SK-N-SH (cell line): ENCODE measurements at regions not wholly inside any gene's neighbourhood (a gene's known extent, or its start where the extent isn't known, plus 50 kb on each side); places are given as distances from the start of the nearest gene placed in this dataset.

Source experiments
- CTCF ChIA-PET: fragments of 300-600, 350-600 bp; formaldehyde crosslinking; extraction: SDS; loops from one replicate; lab custom pipeline; 2021; lab: Yijun Ruan, JAX
- POLR2A ChIA-PET: fragments of 350-600 bp; sonication (Branson Sonifier 250); formaldehyde crosslinking; extraction: SDS; loops from one replicate; lab custom pipeline; 2020; ENCODE audit warnings: antibody characterized with exemption, inconsistent platforms; lab: Yijun Ruan, JAX
- DNase-seq: peaks from one replicate; pipeline ENCODE4 v3.0.0; 2012
- H2AFZ ChIP-seq: fragments of 200-600 bp; sonication (generic); 2 replicates; pipeline ENCODE4 v1.8.1; 2016; ENCODE audit warnings: antibody characterized with exemption, mild to moderate bottlenecking, low read depth
- H3F3A ChIP-seq: fragments of 200-600 bp; sonication (generic); replicated peaks from 2 replicates; pipeline ENCODE3; 2016; ENCODE audit warnings: antibody characterized with exemption, mild to moderate bottlenecking; ENCODE audit not compliant: insufficient read depth
- H3K27ac ChIP-seq, 2 experiments: fragments of 200-500 bp in 1 of 2; fragments of 200-600 bp in 1 of 2; sonication (Bioruptor generic) in 1 of 2; sonication (generic), shearing (Covaris generic) in 1 of 2; 2 replicates each; pipeline versions ENCODE4 v1.5.1 to v1.6.1; 2014 to 2016; ENCODE audit warnings: low read depth in 2 of 2, inconsistent platforms in 1 of 2, low read length in 1 of 2, mild to moderate bottlenecking in 1 of 2, mixed read lengths in 1 of 2
- H3K27me3 ChIP-seq: fragments of 200-600 bp; sonication (generic), shearing (Covaris generic); 2 replicates; pipeline ENCODE4 v1.6.1; 2016; ENCODE audit warnings: mixed run types; ENCODE audit not compliant: insufficient read depth
- H3K36me3 ChIP-seq, 2 experiments: fragments of 200-500 bp in 1 of 2; fragments of 200-600 bp in 1 of 2; sonication (Bioruptor generic) in 1 of 2; sonication (generic) in 1 of 2; replicated peaks in 1 of 2; 2 replicates each; pipeline versions ENCODE3 to v1.5.1; 2014 to 2016; ENCODE audit warnings: low read length in 1 of 2, mild to moderate bottlenecking in 1 of 2; ENCODE audit not compliant: insufficient read depth in 2 of 2, control insufficient read depth in 1 of 2
- H3K4me1 ChIP-seq, 2 experiments: fragments of 200-500 bp in 1 of 2; fragments of 200-600 bp in 1 of 2; sonication (Bioruptor generic) in 1 of 2; sonication (generic), shearing (Covaris generic) in 1 of 2; 2 replicates each; pipeline versions ENCODE4 v1.5.1 to v1.6.1; 2014 to 2016; ENCODE audit warnings: low read depth in 1 of 2, low read length in 1 of 2, mixed run types in 1 of 2; ENCODE audit not compliant: insufficient read depth in 2 of 2, control insufficient read depth in 1 of 2
- H3K4me2 ChIP-seq: fragments of 200-600 bp; sonication (generic), shearing (Covaris generic); 2 replicates; pipeline ENCODE4 v1.6.1; 2017; ENCODE audit warnings: mixed run types
- H3K4me3 ChIP-seq, 2 experiments: fragments of 200-500 bp in 1 of 2; fragments of 200-600 bp in 1 of 2; sonication (Bioruptor generic) in 1 of 2; sonication (generic), shearing (Covaris generic) in 1 of 2; 2 replicates each; pipeline versions ENCODE4 v1.5.1 to v1.8.1; 2014 to 2016; ENCODE audit warnings: low read depth in 2 of 2, inconsistent platforms in 1 of 2, low read length in 1 of 2, mild to moderate bottlenecking in 1 of 2, mixed read lengths in 1 of 2, moderate library complexity in 1 of 2
- H3K79me2 ChIP-seq: fragments of 200-600 bp; sonication (generic); 2 replicates; pipeline ENCODE4 v1.8.1; 2017; ENCODE audit warnings: mild to moderate bottlenecking; ENCODE audit not compliant: insufficient read depth
- H3K9ac ChIP-seq: fragments of 200-600 bp; sonication (generic); 2 replicates; pipeline ENCODE4 v1.6.1; 2017; ENCODE audit warnings: mixed run types
- H3K9me2 ChIP-seq: fragments of 200-600 bp; sonication (generic); 2 replicates; pipeline ENCODE4 v1.6.1; 2017; ENCODE audit warnings: mixed run types
- H3K9me3 ChIP-seq: fragments of 200-600 bp; sonication (generic); 2 replicates; pipeline ENCODE4 v1.6.1; 2017; ENCODE audit warnings: mixed run types, mild to moderate bottlenecking, moderate library complexity
- H4K20me1 ChIP-seq: fragments of 200-600 bp; sonication (generic); 2 replicates; pipeline ENCODE4 v1.6.1; 2017; ENCODE audit warnings: mild to moderate bottlenecking, mixed run types; ENCODE audit not compliant: insufficient read depth
- CHD2 ChIP-seq: fragments of 150-350 bp; IDR thresholded peaks from 2 replicates; pipeline ENCODE4 v1.6.1; 2018; ENCODE audit warnings: low read length; ENCODE audit not compliant: partially characterized antibody
- ELF1 ChIP-seq: IDR thresholded peaks from 2 replicates; pipeline ENCODE4 v1.4.0; 2012
- EP300 ChIP-seq, 2 experiments: IDR thresholded peaks; 2 replicates each; pipeline versions ENCODE4 v1.4.0 to v1.6.1; 2012; ENCODE audit warnings: borderline replicate concordance in 1 of 2, low read depth in 1 of 2, low read length in 1 of 2
- FOXM1 ChIP-seq: IDR thresholded peaks from 2 replicates; pipeline ENCODE4 v1.4.0; 2012; ENCODE audit warnings: low read depth, mild to moderate bottlenecking
- GATA2 ChIP-seq: sonication (generic); formaldehyde crosslinking; IDR thresholded peaks from 2 replicates; pipeline ENCODE4 v1.5.0; 2020; ENCODE audit warnings: mild to moderate bottlenecking, missing genetic modification reagents
- IRF3 ChIP-seq: fragments of 150-350 bp; IDR thresholded peaks from 2 replicates; pipeline ENCODE4 v1.6.1; 2016; ENCODE audit warnings: mild to moderate bottlenecking, low read depth, low read length
- MEF2A ChIP-seq: IDR thresholded peaks from 2 replicates; pipeline ENCODE4 v1.4.0; 2012; ENCODE audit warnings: low read depth, borderline replicate concordance
- NRF1 ChIP-seq: IDR thresholded peaks from 2 replicates; pipeline ENCODE4 v1.6.1; 2012; ENCODE audit warnings: low read depth, mild to moderate bottlenecking, low read length
- RAD21 ChIP-seq: IDR thresholded peaks from 2 replicates; pipeline ENCODE4 v1.6.1; 2012; ENCODE audit warnings: mild to moderate bottlenecking, low read length
- RCOR1 ChIP-seq: fragments of 150-350 bp; IDR thresholded peaks from 2 replicates; pipeline ENCODE4 v1.6.1; 2017; ENCODE audit warnings: antibody characterized with exemption, low read length
- REST ChIP-seq: IDR thresholded peaks from 2 replicates; pipeline ENCODE4 v1.6.1; 2012; ENCODE audit warnings: mild to moderate bottlenecking, low read depth, low read length, moderate library complexity
- SIN3A ChIP-seq: IDR thresholded peaks from 2 replicates; pipeline ENCODE4 v1.6.1; 2012; ENCODE audit warnings: low read depth, mild to moderate bottlenecking, low read length, moderate library complexity, borderline replicate concordance
- SMC3 ChIP-seq: IDR thresholded peaks from 2 replicates; pipeline ENCODE4 v1.6.1; 2012; ENCODE audit warnings: low read depth, low read length, improper control_type of control experiment
- TCF12 ChIP-seq: IDR thresholded peaks from 2 replicates; pipeline ENCODE4 v1.4.0; 2012
- WGBS: methylation state at CpG from one replicate; pipeline ENCODE4 v1.1.6; 2017; ENCODE audit warnings: low lambda C conversion rate; 5-methylcytosine and 5-hydroxymethylcytosine counted together

- TF ChIP-seq IRF3 (no peak), GATA2 (CRISPR knock-in tag) (no peak), RCOR1 (no peak), NRF1 (no peak)
These were observed 1454.1 kb downstream of the MRPL39 start (continued) for GRCh38 chr21:24153137-24153536.

- H3K27ac ChIP-seq = no peak overlapping the region
- CTCF ChIA-PET = no interaction called here
- H3K9me2 ChIP-seq = no peaks in the 10 kb centered on the region
- no peaks in the 10 kb centered on the region for H3K79me2 ChIP-seq
- no peak overlapping the region for H3K9ac ChIP-seq
- H4K20me1 ChIP-seq = no peaks in the 10 kb centered on the region
- H3K27me3 ChIP-seq = no peaks in the 10 kb centered on the region
- H3K9me3 ChIP-seq = no peaks in the 10 kb centered on the region; the same call in 1 of the 2 replicates
- no peaks in the 10 kb centered on the region for H3K36me3 ChIP-seq
- 40% methylated on average over 1 of the region's 1 CpG for WGBS
- H3K4me1 ChIP-seq = no peaks in the 10 kb centered on the region; a peak in 2 of 4 replicates
- no peak overlapping the region for H2AFZ ChIP-seq
- no peaks in the 10 kb centered on the region for H3F3A ChIP-seq
- TF ChIP-seq TCF12 (no peak), RAD21 (no peak), EP300 (IDR thresholded peaks at IDR 0.05; ENCODE audit: borderline replicate concordance in 1 of 2, low read depth in 1 of 2, low read length in 1 of 2) (no peak), SMC3 (no peak), MEF2A (no peak), CHD2 (no peak), ELF1 (no peak), SIN3A (no peak), FOXM1 (no peak), REST (no peak)
- no peak overlapping the region for H3K4me3 ChIP-seq
- H3K4me2 ChIP-seq = no peak overlapping the region
- POLR2A ChIA-PET = no interaction called here
- DNase-seq = no peak
These were observed 1456.5 kb downstream of the MRPL39 start for GRCh38 chr21:24150753-24151152.
